VCaP (cell line): ENCODE measurements at regions not wholly inside any gene's neighbourhood (a gene's known extent, or its start where the extent isn't known, plus 50 kb on each side); places are given as distances from the start of the nearest gene placed in this dataset.

Experiments
- H3K27ac ChIP-seq: fragments of 450-650 bp; 2 replicates; pipeline ENCODE4 v1.5.1; 2017
- CTCF ChIP-seq: fragments of 450-650 bp; conservative IDR thresholded peaks from 2 replicates; pipeline ENCODE4 v1.5.1; 2017; ENCODE audit warnings: mild to moderate bottlenecking, moderate library complexity

GRCh38 chr5:173774271-173774761 lies 113.8 kb upstream of the CPEB4 start:
- no peak for TF ChIP-seq CTCF

GRCh38 chr5:173775261-173776197 lies 112.6 kb upstream of the CPEB4 start:
- no peak overlapping the region for H3K27ac ChIP-seq
- TF ChIP-seq CTCF: no peak

More at GRCh38 chr5:173774271-173774761, 113.8 kb upstream of the CPEB4 start:
- H3K27ac ChIP-seq: no peak overlapping the region

- H3K27ac ChIP-seq: no peak overlapping the region
- no peak for TF ChIP-seq CTCF
Observed at GRCh38 chr5:173777149-173777548, 111.0 kb upstream of the CPEB4 start.

- no peak overlapping the region for H3K27ac ChIP-seq
- TF ChIP-seq CTCF: no peak
Observed at GRCh38 chr5:173777674-173778073, 110.5 kb upstream of the CPEB4 start.

GRCh38 chr5:173778152-173778782 lies 109.9 kb upstream of the CPEB4 start:
- H3K27ac ChIP-seq: no peak overlapping the region
- TF ChIP-seq CTCF: no peak

- no peak overlapping the region for H3K27ac ChIP-seq
- no peak for TF ChIP-seq CTCF
Observed at GRCh38 chr5:173778784-173779304, 109.3 kb upstream of the CPEB4 start.
